SK-N-SH (cell line): ENCODE measurements at regions not wholly inside any gene's neighbourhood (a gene's known extent, or its start where the extent isn't known, plus 50 kb on each side); places are given as distances from the start of the nearest gene placed in this dataset.

Experiments used
- CTCF ChIA-PET: fragments of 300-600, 350-600 bp; formaldehyde crosslinking; extraction: SDS; loops from one replicate; lab custom pipeline; 2021; lab: Yijun Ruan, JAX
- POLR2A ChIA-PET: fragments of 350-600 bp; sonication (Branson Sonifier 250); formaldehyde crosslinking; extraction: SDS; loops from one replicate; lab custom pipeline; 2020; ENCODE audit warnings: antibody characterized with exemption, inconsistent platforms; lab: Yijun Ruan, JAX
- DNase-seq: peaks from one replicate; pipeline ENCODE4 v3.0.0; 2012
- H2AFZ ChIP-seq: fragments of 200-600 bp; sonication (generic); 2 replicates; pipeline ENCODE4 v1.8.1; 2016; ENCODE audit warnings: antibody characterized with exemption, mild to moderate bottlenecking, low read depth
- H3F3A ChIP-seq: fragments of 200-600 bp; sonication (generic); replicated peaks from 2 replicates; pipeline ENCODE3; 2016; ENCODE audit warnings: antibody characterized with exemption, mild to moderate bottlenecking; ENCODE audit not compliant: insufficient read depth
- H3K27ac ChIP-seq, 2 experiments: fragments of 200-500 bp in 1 of 2; fragments of 200-600 bp in 1 of 2; sonication (Bioruptor generic) in 1 of 2; sonication (generic), shearing (Covaris generic) in 1 of 2; 2 replicates each; pipeline versions ENCODE4 v1.5.1 to v1.6.1; 2014 to 2016; ENCODE audit warnings: low read depth in 2 of 2, inconsistent platforms in 1 of 2, low read length in 1 of 2, mild to moderate bottlenecking in 1 of 2, mixed read lengths in 1 of 2
- H3K27me3 ChIP-seq: fragments of 200-600 bp; sonication (generic), shearing (Covaris generic); 2 replicates; pipeline ENCODE4 v1.6.1; 2016; ENCODE audit warnings: mixed run types; ENCODE audit not compliant: insufficient read depth
- H3K36me3 ChIP-seq, 2 experiments: fragments of 200-500 bp in 1 of 2; fragments of 200-600 bp in 1 of 2; sonication (Bioruptor generic) in 1 of 2; sonication (generic) in 1 of 2; replicated peaks in 1 of 2; 2 replicates each; pipeline versions ENCODE3 to v1.5.1; 2014 to 2016; ENCODE audit warnings: low read length in 1 of 2, mild to moderate bottlenecking in 1 of 2; ENCODE audit not compliant: insufficient read depth in 2 of 2, control insufficient read depth in 1 of 2
- H3K4me1 ChIP-seq, 2 experiments: fragments of 200-500 bp in 1 of 2; fragments of 200-600 bp in 1 of 2; sonication (Bioruptor generic) in 1 of 2; sonication (generic), shearing (Covaris generic) in 1 of 2; 2 replicates each; pipeline versions ENCODE4 v1.5.1 to v1.6.1; 2014 to 2016; ENCODE audit warnings: low read depth in 1 of 2, low read length in 1 of 2, mixed run types in 1 of 2; ENCODE audit not compliant: insufficient read depth in 2 of 2, control insufficient read depth in 1 of 2
- H3K4me2 ChIP-seq: fragments of 200-600 bp; sonication (generic), shearing (Covaris generic); 2 replicates; pipeline ENCODE4 v1.6.1; 2017; ENCODE audit warnings: mixed run types
- H3K4me3 ChIP-seq, 2 experiments: fragments of 200-500 bp in 1 of 2; fragments of 200-600 bp in 1 of 2; sonication (Bioruptor generic) in 1 of 2; sonication (generic), shearing (Covaris generic) in 1 of 2; 2 replicates each; pipeline versions ENCODE4 v1.5.1 to v1.8.1; 2014 to 2016; ENCODE audit warnings: low read depth in 2 of 2, inconsistent platforms in 1 of 2, low read length in 1 of 2, mild to moderate bottlenecking in 1 of 2, mixed read lengths in 1 of 2, moderate library complexity in 1 of 2
- H3K79me2 ChIP-seq: fragments of 200-600 bp; sonication (generic); 2 replicates; pipeline ENCODE4 v1.8.1; 2017; ENCODE audit warnings: mild to moderate bottlenecking; ENCODE audit not compliant: insufficient read depth
- H3K9ac ChIP-seq: fragments of 200-600 bp; sonication (generic); 2 replicates; pipeline ENCODE4 v1.6.1; 2017; ENCODE audit warnings: mixed run types
- H3K9me2 ChIP-seq: fragments of 200-600 bp; sonication (generic); 2 replicates; pipeline ENCODE4 v1.6.1; 2017; ENCODE audit warnings: mixed run types
- H3K9me3 ChIP-seq: fragments of 200-600 bp; sonication (generic); 2 replicates; pipeline ENCODE4 v1.6.1; 2017; ENCODE audit warnings: mixed run types, mild to moderate bottlenecking, moderate library complexity
- H4K20me1 ChIP-seq: fragments of 200-600 bp; sonication (generic); 2 replicates; pipeline ENCODE4 v1.6.1; 2017; ENCODE audit warnings: mild to moderate bottlenecking, mixed run types; ENCODE audit not compliant: insufficient read depth
- EP300 ChIP-seq, 2 experiments: IDR thresholded peaks; 2 replicates each; pipeline versions ENCODE4 v1.4.0 to v1.6.1; 2012; ENCODE audit warnings: borderline replicate concordance in 1 of 2, low read depth in 1 of 2, low read length in 1 of 2
- EZH2phosphoT487 ChIP-seq: fragments of 200-600 bp; sonication (generic); IDR thresholded peaks from 2 replicates; pipeline ENCODE4 v1.6.1; 2017; ENCODE audit warnings: low read depth, mixed run types, mild to moderate bottlenecking, antibody characterized with exemption, moderate library complexity, borderline replicate concordance
- FOXJ3 ChIP-seq: sonication (generic); formaldehyde crosslinking; IDR thresholded peaks from 2 replicates; pipeline ENCODE4 v1.5.1; 2020; ENCODE audit warnings: mild to moderate bottlenecking, missing genetic modification reagents
- GATA2 ChIP-seq: sonication (generic); formaldehyde crosslinking; IDR thresholded peaks from 2 replicates; pipeline ENCODE4 v1.5.0; 2020; ENCODE audit warnings: mild to moderate bottlenecking, missing genetic modification reagents
- JUND ChIP-seq: IDR thresholded peaks from 2 replicates; pipeline ENCODE4 v1.4.0; 2012
- MEF2A ChIP-seq: IDR thresholded peaks from 2 replicates; pipeline ENCODE4 v1.4.0; 2012; ENCODE audit warnings: low read depth, borderline replicate concordance
- NFIC ChIP-seq: IDR thresholded peaks from 2 replicates; pipeline ENCODE4 v1.4.0; 2012; ENCODE audit warnings: borderline replicate concordance
- POLR2AphosphoS5 ChIP-seq: IDR thresholded peaks from 2 replicates; pipeline ENCODE4 v1.6.1; 2012; ENCODE audit warnings: low read depth, low read length
- RCOR1 ChIP-seq: fragments of 150-350 bp; IDR thresholded peaks from 2 replicates; pipeline ENCODE4 v1.6.1; 2017; ENCODE audit warnings: antibody characterized with exemption, low read length
- RFX5 ChIP-seq: IDR thresholded peaks from 2 replicates; pipeline ENCODE4 v1.6.1; 2012; ENCODE audit warnings: mild to moderate bottlenecking, improper control_type of control experiment, low read length
- SIN3A ChIP-seq: IDR thresholded peaks from 2 replicates; pipeline ENCODE4 v1.6.1; 2012; ENCODE audit warnings: low read depth, mild to moderate bottlenecking, low read length, moderate library complexity, borderline replicate concordance
- SMC3 ChIP-seq: IDR thresholded peaks from 2 replicates; pipeline ENCODE4 v1.6.1; 2012; ENCODE audit warnings: low read depth, low read length, improper control_type of control experiment
- TEAD4 ChIP-seq: IDR thresholded peaks from 2 replicates; pipeline ENCODE4 v1.4.0; 2012; ENCODE audit warnings: mild to moderate bottlenecking, borderline replicate concordance; ENCODE audit not compliant: insufficient read depth
- WGBS: methylation state at CpG from one replicate; pipeline ENCODE4 v1.1.6; 2017; ENCODE audit warnings: low lambda C conversion rate; 5-methylcytosine and 5-hydroxymethylcytosine counted together
- TF ChIP-seq, protein P1 (sequence below): IDR thresholded peaks from 2 replicates; pipeline ENCODE4 v1.4.0; 2012; ENCODE audit warnings: low read depth, borderline replicate concordance
- TF ChIP-seq, protein P2 (sequence below): IDR thresholded peaks from 2 replicates; pipeline ENCODE4 v1.4.0; 2012; ENCODE audit warnings: low read depth
- TF ChIP-seq, protein P3 (sequence below): IDR thresholded peaks from 2 replicates; pipeline ENCODE4; 2012
- TF ChIP-seq, protein P4 (sequence below): IDR thresholded peaks from 2 replicates; pipeline ENCODE4 v1.4.0; 2012; ENCODE audit warnings: low read depth, borderline replicate concordance
- TF ChIP-seq, protein P5 (sequence below): fragments of 150-350 bp; IDR thresholded peaks from 2 replicates; pipeline ENCODE4 v1.6.1; 2016; ENCODE audit warnings: mild to moderate bottlenecking, low read depth, low read length
- TF ChIP-seq, protein P6 (sequence below): IDR thresholded peaks from 2 replicates; pipeline ENCODE4 v1.6.1; 2012; ENCODE audit warnings: mild to moderate bottlenecking, low read depth, low read length, moderate library complexity

DNA sequence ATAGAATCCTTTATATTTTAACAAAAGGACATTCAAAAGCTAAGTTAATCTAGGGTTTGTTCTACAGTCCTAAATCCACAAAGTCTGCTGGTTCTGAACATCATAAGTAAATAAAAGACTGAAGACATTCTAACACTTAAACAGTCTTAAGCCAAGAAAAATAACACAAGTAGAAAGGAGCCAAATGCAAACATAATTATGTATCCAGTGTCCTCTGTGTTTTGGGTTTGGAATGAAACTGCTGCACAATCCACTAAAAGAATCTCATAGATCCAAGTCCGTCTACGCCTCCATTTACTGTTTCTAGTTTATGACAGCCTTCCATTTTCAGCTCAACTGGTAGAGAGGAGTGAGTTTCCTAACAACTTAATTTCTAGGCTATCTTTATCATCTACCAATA is 623.6 kb upstream of the FZD8 start:
- TF ChIP-seq, protein P1, sequence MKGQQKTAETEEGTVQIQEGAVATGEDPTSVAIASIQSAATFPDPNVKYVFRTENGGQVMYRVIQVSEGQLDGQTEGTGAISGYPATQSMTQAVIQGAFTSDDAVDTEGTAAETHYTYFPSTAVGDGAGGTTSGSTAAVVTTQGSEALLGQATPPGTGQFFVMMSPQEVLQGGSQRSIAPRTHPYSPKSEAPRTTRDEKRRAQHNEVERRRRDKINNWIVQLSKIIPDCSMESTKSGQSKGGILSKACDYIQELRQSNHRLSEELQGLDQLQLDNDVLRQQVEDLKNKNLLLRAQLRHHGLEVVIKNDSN = no peak
- TF ChIP-seq SIN3A (no peak), EZH2phosphoT487 (no peak), SMC3 (no peak), RFX5 (no peak), FOXJ3 (CRISPR knock-in tag) (no peak), GATA2 (no peak), JUND (no peak), POLR2AphosphoS5 (no peak), TEAD4 (no peak), MEF2A (no peak), NFIC (no peak), EP300 (IDR thresholded peaks at IDR 0.05; ENCODE audit: borderline replicate concordance in 1 of 2, low read depth in 1 of 2, low read length in 1 of 2) (no peak), RCOR1 (no peak)
- TF ChIP-seq, protein P2, sequence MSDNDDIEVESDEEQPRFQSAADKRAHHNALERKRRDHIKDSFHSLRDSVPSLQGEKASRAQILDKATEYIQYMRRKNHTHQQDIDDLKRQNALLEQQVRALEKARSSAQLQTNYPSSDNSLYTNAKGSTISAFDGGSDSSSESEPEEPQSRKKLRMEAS = no peak
- TF ChIP-seq, protein P3, sequence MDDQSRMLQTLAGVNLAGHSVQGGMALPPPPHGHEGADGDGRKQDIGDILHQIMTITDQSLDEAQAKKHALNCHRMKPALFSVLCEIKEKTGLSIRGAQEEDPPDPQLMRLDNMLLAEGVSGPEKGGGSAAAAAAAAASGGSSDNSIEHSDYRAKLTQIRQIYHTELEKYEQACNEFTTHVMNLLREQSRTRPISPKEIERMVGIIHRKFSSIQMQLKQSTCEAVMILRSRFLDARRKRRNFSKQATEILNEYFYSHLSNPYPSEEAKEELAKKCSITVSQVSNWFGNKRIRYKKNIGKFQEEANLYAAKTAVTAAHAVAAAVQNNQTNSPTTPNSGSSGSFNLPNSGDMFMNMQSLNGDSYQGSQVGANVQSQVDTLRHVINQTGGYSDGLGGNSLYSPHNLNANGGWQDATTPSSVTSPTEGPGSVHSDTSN = no peak
- TF ChIP-seq, protein P4, sequence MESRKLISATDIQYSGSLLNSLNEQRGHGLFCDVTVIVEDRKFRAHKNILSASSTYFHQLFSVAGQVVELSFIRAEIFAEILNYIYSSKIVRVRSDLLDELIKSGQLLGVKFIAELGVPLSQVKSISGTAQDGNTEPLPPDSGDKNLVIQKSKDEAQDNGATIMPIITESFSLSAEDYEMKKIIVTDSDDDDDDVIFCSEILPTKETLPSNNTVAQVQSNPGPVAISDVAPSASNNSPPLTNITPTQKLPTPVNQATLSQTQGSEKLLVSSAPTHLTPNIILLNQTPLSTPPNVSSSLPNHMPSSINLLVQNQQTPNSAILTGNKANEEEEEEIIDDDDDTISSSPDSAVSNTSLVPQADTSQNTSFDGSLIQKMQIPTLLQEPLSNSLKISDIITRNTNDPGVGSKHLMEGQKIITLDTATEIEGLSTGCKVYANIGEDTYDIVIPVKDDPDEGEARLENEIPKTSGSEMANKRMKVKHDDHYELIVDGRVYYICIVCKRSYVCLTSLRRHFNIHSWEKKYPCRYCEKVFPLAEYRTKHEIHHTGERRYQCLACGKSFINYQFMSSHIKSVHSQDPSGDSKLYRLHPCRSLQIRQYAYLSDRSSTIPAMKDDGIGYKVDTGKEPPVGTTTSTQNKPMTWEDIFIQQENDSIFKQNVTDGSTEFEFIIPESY = no peak
- TF ChIP-seq, protein P5, sequence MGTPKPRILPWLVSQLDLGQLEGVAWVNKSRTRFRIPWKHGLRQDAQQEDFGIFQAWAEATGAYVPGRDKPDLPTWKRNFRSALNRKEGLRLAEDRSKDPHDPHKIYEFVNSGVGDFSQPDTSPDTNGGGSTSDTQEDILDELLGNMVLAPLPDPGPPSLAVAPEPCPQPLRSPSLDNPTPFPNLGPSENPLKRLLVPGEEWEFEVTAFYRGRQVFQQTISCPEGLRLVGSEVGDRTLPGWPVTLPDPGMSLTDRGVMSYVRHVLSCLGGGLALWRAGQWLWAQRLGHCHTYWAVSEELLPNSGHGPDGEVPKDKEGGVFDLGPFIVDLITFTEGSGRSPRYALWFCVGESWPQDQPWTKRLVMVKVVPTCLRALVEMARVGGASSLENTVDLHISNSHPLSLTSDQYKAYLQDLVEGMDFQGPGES = no peak
- TF ChIP-seq, protein P6, sequence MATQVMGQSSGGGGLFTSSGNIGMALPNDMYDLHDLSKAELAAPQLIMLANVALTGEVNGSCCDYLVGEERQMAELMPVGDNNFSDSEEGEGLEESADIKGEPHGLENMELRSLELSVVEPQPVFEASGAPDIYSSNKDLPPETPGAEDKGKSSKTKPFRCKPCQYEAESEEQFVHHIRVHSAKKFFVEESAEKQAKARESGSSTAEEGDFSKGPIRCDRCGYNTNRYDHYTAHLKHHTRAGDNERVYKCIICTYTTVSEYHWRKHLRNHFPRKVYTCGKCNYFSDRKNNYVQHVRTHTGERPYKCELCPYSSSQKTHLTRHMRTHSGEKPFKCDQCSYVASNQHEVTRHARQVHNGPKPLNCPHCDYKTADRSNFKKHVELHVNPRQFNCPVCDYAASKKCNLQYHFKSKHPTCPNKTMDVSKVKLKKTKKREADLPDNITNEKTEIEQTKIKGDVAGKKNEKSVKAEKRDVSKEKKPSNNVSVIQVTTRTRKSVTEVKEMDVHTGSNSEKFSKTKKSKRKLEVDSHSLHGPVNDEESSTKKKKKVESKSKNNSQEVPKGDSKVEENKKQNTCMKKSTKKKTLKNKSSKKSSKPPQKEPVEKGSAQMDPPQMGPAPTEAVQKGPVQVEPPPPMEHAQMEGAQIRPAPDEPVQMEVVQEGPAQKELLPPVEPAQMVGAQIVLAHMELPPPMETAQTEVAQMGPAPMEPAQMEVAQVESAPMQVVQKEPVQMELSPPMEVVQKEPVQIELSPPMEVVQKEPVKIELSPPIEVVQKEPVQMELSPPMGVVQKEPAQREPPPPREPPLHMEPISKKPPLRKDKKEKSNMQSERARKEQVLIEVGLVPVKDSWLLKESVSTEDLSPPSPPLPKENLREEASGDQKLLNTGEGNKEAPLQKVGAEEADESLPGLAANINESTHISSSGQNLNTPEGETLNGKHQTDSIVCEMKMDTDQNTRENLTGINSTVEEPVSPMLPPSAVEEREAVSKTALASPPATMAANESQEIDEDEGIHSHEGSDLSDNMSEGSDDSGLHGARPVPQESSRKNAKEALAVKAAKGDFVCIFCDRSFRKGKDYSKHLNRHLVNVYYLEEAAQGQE = no peak
- H3K9me2 ChIP-seq = no peaks in the 10 kb centered on the region
- no peaks in the 10 kb centered on the region for H3K4me1 ChIP-seq
- H3K9ac ChIP-seq = no peak overlapping the region
- H3K36me3 ChIP-seq = no peaks in the 10 kb centered on the region
- H3K27me3 ChIP-seq = no peaks in the 10 kb centered on the region
- ChIA-PET POLR2A (no interaction called here), CTCF (no interaction called here)
- no peak overlapping the region for H3K4me3 ChIP-seq
- no peak for DNase-seq
- no peaks in the 10 kb centered on the region for H4K20me1 ChIP-seq
- H2AFZ ChIP-seq = peak overlapping the region; percentile 36; the same call in 1 of the 2 replicates
- no peak overlapping the region for H3K4me2 ChIP-seq
- H3K79me2 ChIP-seq = no peaks in the 10 kb centered on the region
- no peaks in the 10 kb centered on the region for H3K9me3 ChIP-seq
- H3F3A ChIP-seq = no peaks in the 10 kb centered on the region
- no peak overlapping the region for H3K27ac ChIP-seq
- 72% methylated on average over 2 of the region's 2 CpGs for WGBS
